ENCODE measurements at regions not wholly inside any gene's neighbourhood (a gene's known extent, or its start where the extent isn't known, plus 50 kb on each side); places are given as distances from the start of the nearest gene placed in this dataset.

- Histone ChIP-seq H2BK15ac (ENCODE audit: low read depth, low read length) (no peak overlapping the region), H3K4me2 (ENCODE audit: insufficient read depth, insufficient read length, low read length) (no peak overlapping the region), H2BK5ac (ENCODE audit: insufficient read length, low read length) (no peak overlapping the region), H3K56ac (ENCODE audit: insufficient read length, low read depth, low read length) (no peak overlapping the region), H4K20me1 (ENCODE audit: control insufficient read depth, insufficient read depth, insufficient read length) (no peaks in the 10 kb centered on the region), H3K4me1 (ENCODE audit: insufficient read depth, low read length) (no peaks in the 10 kb centered on the region), H3K27ac (ENCODE audit: insufficient read length, low read depth, low read length) (no peak overlapping the region), H3K4ac (ENCODE audit: low read depth, low read length) (no peak overlapping the region), H3K9me3 (ENCODE audit: control insufficient read depth, low read depth, low read length) (no peaks in the 10 kb centered on the region), H2BK120ac (ENCODE audit: low read depth, low read length, poor library complexity, severe bottlenecking) (no peak overlapping the region), H3K23me2 (ENCODE audit: insufficient read length, low read depth, low read length, poor library complexity, severe bottlenecking) (no peaks in the 10 kb centered on the region), H3K14ac (ENCODE audit: insufficient read depth, low read length) (no peak overlapping the region), H3K79me2 (ENCODE audit: insufficient read depth, low read length) (no peaks in the 10 kb centered on the region), H2AFZ (ENCODE audit: low read length) (no peak overlapping the region), H2BK12ac (ENCODE audit: insufficient read length, low read depth, low read length) (no peak overlapping the region), H3T11ph (ENCODE audit: low read length) (no peak overlapping the region), H4K5ac (ENCODE audit: insufficient read length, low read depth, low read length) (no peak overlapping the region), H2BK20ac (ENCODE audit: low read depth, low read length, poor library complexity, severe bottlenecking) (no peak overlapping the region), H3K9ac (ENCODE audit: extremely low read depth, insufficient read length, low read length) (no peak overlapping the region), H4K91ac (ENCODE audit: insufficient read length, low read depth, low read length) (no peak overlapping the region), H4K8ac (replicated peaks; ENCODE audit: insufficient read length, low read depth, low read length) (no peak overlapping the region), H3K18ac (ENCODE audit: insufficient read length, low read depth, low read length) (no peak overlapping the region), H3K27me3 (ENCODE audit: insufficient read depth, low read length) (no peaks in the 10 kb centered on the region), H3K23ac (ENCODE audit: insufficient read length, low read depth, low read length) (no peak overlapping the region), H2AK5ac (ENCODE audit: insufficient read length, low read length) (no peak overlapping the region), H3K79me1 (ENCODE audit: insufficient read depth, low read depth, low read length, poor library complexity, severe bottlenecking) (no peaks in the 10 kb centered on the region)
- TF ChIP-seq CTCF (conservative IDR thresholded peaks at IDR 0.05): no peak
- no peak for DNase-seq
- Mint-ChIP-seq H3K27me3 (ENCODE audit: low read depth) (no peaks in the 10 kb centered on the region), H3K9me3 (peaks cover 5 to 12% of the 10 kb centered on the region in 2 experiments; a peak in 4 of 5 replicates), H3K27ac (no peak overlapping the region), H3K4me1 (no peaks in the 10 kb centered on the region), H3K4me3 (no peak overlapping the region), H3K36me3 (ENCODE audit: insufficient read depth in 1 of 3, low read depth in 3 of 3) (peaks cover 0 to 2% (median 2%) of the 10 kb centered on the region in 3 experiments; a peak in 2 of 7 replicates)
- no CpG with 5 or more reads among the region's 1 CpG for WGBS (ENCODE audit: extremely low coverage, insufficient read length, low lambda C conversion rate)
Measured at GRCh38 chr4:83701041-83701440, 165.1 kb downstream of the GPAT3 start.
